ENCODE measurements at regions not wholly inside any gene's neighbourhood (a gene's known extent, or its start where the extent isn't known, plus 50 kb on each side); places are given as distances from the start of the nearest gene placed in this dataset.

DNA sequence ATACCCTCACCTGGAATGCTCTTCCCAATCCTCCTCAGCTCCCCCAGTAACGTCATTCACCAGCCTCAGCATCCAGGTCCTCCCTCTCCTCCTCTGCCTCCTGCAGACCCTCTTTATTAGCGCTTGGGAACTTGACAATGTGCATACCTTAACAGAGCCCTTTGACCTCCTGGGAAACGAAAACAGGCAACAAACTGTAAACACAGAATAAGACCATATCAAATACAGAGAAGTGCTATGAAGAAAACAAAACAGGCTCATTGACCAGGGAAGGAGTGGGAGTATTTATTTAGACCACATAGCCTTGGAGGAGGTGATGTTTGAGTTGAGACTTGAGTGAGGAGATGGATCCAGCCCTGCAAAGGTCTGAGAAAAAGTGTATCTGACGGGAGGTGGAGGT, 107.9 kb upstream of the SLC7A1 start:
- peak overlapping the region; percentile 15 for H3K4me3 ChIP-seq (ENCODE audit: insufficient read depth, low read depth, low read length)
- Mint-ChIP-seq H3K36me3 (ENCODE audit: low read depth, unreplicated experiment) (no peaks in the 10 kb centered on the region), H3K4me1 (ENCODE audit: low read depth, unreplicated experiment) (peaks cover 14% of the 10 kb centered on the region), H3K9me3 (ENCODE audit: unreplicated experiment) (peaks cover 9% of the 10 kb centered on the region), H3K27me3 (ENCODE audit: low read depth, unreplicated experiment) (peaks cover 3% of the 10 kb centered on the region), H3K4me3 (ENCODE audit: unreplicated experiment) (peak overlapping the region; percentile 23), H3K27ac (ENCODE audit: unreplicated experiment) (peak overlapping the region; percentile 4)
- H3K27me3 ChIP-seq (ENCODE audit: insufficient read depth, low read length), result no peaks in the 10 kb centered on the region
- H2AFZ ChIP-seq (ENCODE audit: low read depth, low read length), result peak overlapping the region; percentile 72
- no peaks in the 10 kb centered on the region for H3K79me2 ChIP-seq (ENCODE audit: insufficient read depth, low read length)
- H3K36me3 ChIP-seq (ENCODE audit: insufficient read depth, low read length), result no peaks in the 10 kb centered on the region
- TF ChIP-seq, protein P1, sequence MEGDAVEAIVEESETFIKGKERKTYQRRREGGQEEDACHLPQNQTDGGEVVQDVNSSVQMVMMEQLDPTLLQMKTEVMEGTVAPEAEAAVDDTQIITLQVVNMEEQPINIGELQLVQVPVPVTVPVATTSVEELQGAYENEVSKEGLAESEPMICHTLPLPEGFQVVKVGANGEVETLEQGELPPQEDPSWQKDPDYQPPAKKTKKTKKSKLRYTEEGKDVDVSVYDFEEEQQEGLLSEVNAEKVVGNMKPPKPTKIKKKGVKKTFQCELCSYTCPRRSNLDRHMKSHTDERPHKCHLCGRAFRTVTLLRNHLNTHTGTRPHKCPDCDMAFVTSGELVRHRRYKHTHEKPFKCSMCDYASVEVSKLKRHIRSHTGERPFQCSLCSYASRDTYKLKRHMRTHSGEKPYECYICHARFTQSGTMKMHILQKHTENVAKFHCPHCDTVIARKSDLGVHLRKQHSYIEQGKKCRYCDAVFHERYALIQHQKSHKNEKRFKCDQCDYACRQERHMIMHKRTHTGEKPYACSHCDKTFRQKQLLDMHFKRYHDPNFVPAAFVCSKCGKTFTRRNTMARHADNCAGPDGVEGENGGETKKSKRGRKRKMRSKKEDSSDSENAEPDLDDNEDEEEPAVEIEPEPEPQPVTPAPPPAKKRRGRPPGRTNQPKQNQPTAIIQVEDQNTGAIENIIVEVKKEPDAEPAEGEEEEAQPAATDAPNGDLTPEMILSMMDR (IDR thresholded peaks at IDR 0.05; ENCODE audit: insufficient read depth, low read depth, low read length), result no peak
- TF ChIP-seq EZH2 (IDR thresholded peaks at IDR 0.05; ENCODE audit: insufficient read depth, low read length), result no peak
- H3K4me1 ChIP-seq (ENCODE audit: insufficient read depth, low read length), result peaks cover 12% of the 10 kb centered on the region
- peak overlapping the region; percentile 59 for H3K9ac ChIP-seq (ENCODE audit: low read length)
- H4K20me1 ChIP-seq (ENCODE audit: insufficient read depth, low read length), result no peaks in the 10 kb centered on the region
- peak overlapping the region; percentile 62 for H3K27ac ChIP-seq (ENCODE audit: low read depth, low read length)
- no peak for FAIRE-seq
- H3K9me3 ChIP-seq (ENCODE audit: insufficient read depth, low read depth, low read length), result no peaks in the 10 kb centered on the region
- DNase-seq (ENCODE audit: low read depth), result no peak
- peak overlapping the region; percentile 86 for H3K4me2 ChIP-seq (ENCODE audit: low read length)

DNA sequence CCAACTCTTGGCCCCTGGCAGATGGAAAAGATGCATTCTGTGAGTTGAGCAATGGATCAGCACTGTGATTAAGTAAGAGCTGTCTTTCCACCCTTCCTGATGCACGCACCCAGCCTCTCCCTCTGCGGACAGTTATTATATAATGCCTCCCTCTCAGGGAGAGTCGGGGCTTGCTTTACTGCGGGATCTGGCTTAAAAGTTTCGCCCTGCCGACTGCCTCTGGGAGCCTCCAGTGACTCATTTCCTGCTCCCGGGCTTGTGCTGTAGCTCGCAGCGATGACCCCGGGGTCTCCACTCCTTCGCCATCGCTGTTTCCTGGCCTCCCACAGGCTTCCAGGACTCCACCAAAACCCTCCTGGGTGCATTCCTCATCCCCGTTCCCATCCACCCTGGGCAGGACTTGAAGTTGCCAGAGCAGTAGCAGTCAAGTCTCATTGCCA, 107.4 kb upstream of the SLC7A1 start:
- Mint-ChIP-seq H3K27ac (ENCODE audit: unreplicated experiment) (peak overlapping the region; percentile 4), H3K9me3 (ENCODE audit: unreplicated experiment) (peaks cover 9% of the 10 kb centered on the region), H3K4me3 (ENCODE audit: unreplicated experiment) (peak overlapping the region; percentile 23), H3K27me3 (ENCODE audit: low read depth, unreplicated experiment) (peaks cover 2% of the 10 kb centered on the region), H3K4me1 (ENCODE audit: low read depth, unreplicated experiment) (peaks cover 14% of the 10 kb centered on the region), H3K36me3 (ENCODE audit: low read depth, unreplicated experiment) (no peaks in the 10 kb centered on the region)
- DNase-seq (ENCODE audit: low read depth) (peak; percentile 87), FAIRE-seq (no peak)
- H3K27me3 ChIP-seq (ENCODE audit: insufficient read depth, low read length), result no peaks in the 10 kb centered on the region
- peak overlapping the region; percentile 59 for H3K9ac ChIP-seq (ENCODE audit: low read length)
- peak overlapping the region; percentile 35 for H3K4me3 ChIP-seq (ENCODE audit: insufficient read depth, low read depth, low read length)
- TF ChIP-seq, protein P1 (IDR thresholded peaks at IDR 0.05; ENCODE audit: insufficient read depth, low read depth, low read length), result no peak
- no peak for TF ChIP-seq EZH2 (IDR thresholded peaks at IDR 0.05; ENCODE audit: insufficient read depth, low read length)
- no peaks in the 10 kb centered on the region for H4K20me1 ChIP-seq (ENCODE audit: insufficient read depth, low read length)
- no peaks in the 10 kb centered on the region for H3K79me2 ChIP-seq (ENCODE audit: insufficient read depth, low read length)
- H3K9me3 ChIP-seq (ENCODE audit: insufficient read depth, low read depth, low read length), result no peaks in the 10 kb centered on the region
- H3K4me2 ChIP-seq (ENCODE audit: low read length), result peak overlapping the region; percentile 86
- peak overlapping the region; percentile 62 for H3K27ac ChIP-seq (ENCODE audit: low read depth, low read length)
- H3K4me1 ChIP-seq (ENCODE audit: insufficient read depth, low read length), result peaks cover 12% of the 10 kb centered on the region
- H3K36me3 ChIP-seq (ENCODE audit: insufficient read depth, low read length), result no peaks in the 10 kb centered on the region
- peak overlapping the region; percentile 72 for H2AFZ ChIP-seq (ENCODE audit: low read depth, low read length)

DNA sequence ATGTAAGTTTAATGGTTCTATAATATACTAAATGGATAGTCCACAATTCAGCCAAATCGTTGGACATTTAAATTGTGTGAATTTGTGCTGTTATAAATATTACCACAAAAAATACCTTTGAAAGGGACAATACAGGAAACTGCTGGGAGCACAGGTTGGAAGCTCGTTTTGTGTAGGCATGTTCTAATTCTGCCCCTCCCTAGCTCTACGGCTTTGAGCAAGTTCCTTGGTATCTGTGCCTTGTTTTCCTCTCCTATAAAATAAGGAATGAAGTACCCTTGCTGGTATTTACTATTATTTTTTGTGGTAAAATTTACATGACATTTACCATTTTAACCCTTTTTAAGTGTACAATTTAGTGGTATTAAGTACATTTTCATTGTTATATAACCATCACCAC, 102.6 kb upstream of the SLC7A1 start:
- no peak overlapping the region for H3K27ac Mint-ChIP-seq (ENCODE audit: unreplicated experiment)
- Histone ChIP-seq H3K9me3 (ENCODE audit: insufficient read depth, low read depth, low read length) (no peaks in the 10 kb centered on the region), H3K79me2 (ENCODE audit: insufficient read depth, low read length) (no peaks in the 10 kb centered on the region), H3K4me2 (ENCODE audit: low read length) (no peak overlapping the region), H3K27me3 (ENCODE audit: insufficient read depth, low read length) (no peaks in the 10 kb centered on the region), H3K27ac (ENCODE audit: low read depth, low read length) (no peak overlapping the region), H3K4me3 (ENCODE audit: insufficient read depth, low read depth, low read length) (no peak overlapping the region), H3K4me1 (ENCODE audit: insufficient read depth, low read length) (peaks cover 8% of the 10 kb centered on the region), H4K20me1 (ENCODE audit: insufficient read depth, low read length) (no peaks in the 10 kb centered on the region), H3K36me3 (ENCODE audit: insufficient read depth, low read length) (no peaks in the 10 kb centered on the region), H2AFZ (ENCODE audit: low read depth, low read length) (no peak overlapping the region), H3K9ac (ENCODE audit: low read length) (no peak overlapping the region)
- FAIRE-seq (no peak), DNase-seq (ENCODE audit: low read depth) (no peak)
- no peak for TF ChIP-seq EZH2 (IDR thresholded peaks at IDR 0.05; ENCODE audit: insufficient read depth, low read length)
- TF ChIP-seq, protein P1 (IDR thresholded peaks at IDR 0.05; ENCODE audit: insufficient read depth, low read depth, low read length), result no peak
- H3K36me3 Mint-ChIP-seq (ENCODE audit: low read depth, unreplicated experiment), result no peaks in the 10 kb centered on the region
- peaks cover 8% of the 10 kb centered on the region for H3K27me3 Mint-ChIP-seq (ENCODE audit: low read depth, unreplicated experiment)
- peaks cover 7% of the 10 kb centered on the region for H3K4me1 Mint-ChIP-seq (ENCODE audit: low read depth, unreplicated experiment)
- H3K9me3 Mint-ChIP-seq (ENCODE audit: unreplicated experiment), result no peaks in the 10 kb centered on the region
- no peak overlapping the region for H3K4me3 Mint-ChIP-seq (ENCODE audit: unreplicated experiment)

Measured in astrocyte (in vitro differentiated cells and primary cell).